Loucy (cell line): ENCODE measurements at regions not wholly inside any gene's neighbourhood (a gene's known extent, or its start where the extent isn't known, plus 50 kb on each side); places are given as distances from the start of the nearest gene placed in this dataset.

Experiments used
- H2AFZ ChIP-seq: fragments of 200-600 bp; sonication (generic); 2 replicates; pipeline ENCODE4 v1.6.0; 2016; ENCODE audit warnings: antibody characterized with exemption, mild to moderate bottlenecking, low read length, moderate library complexity
- H3F3A ChIP-seq: fragments of 200-600 bp; 2 replicates; pipeline ENCODE4 v1.6.0; 2016; ENCODE audit warnings: antibody characterized with exemption, low read depth, mild to moderate bottlenecking
- H3K27me3 ChIP-seq: fragments of 200-600 bp; sonication (generic); 2 replicates; pipeline ENCODE4 v1.6.1; 2014; ENCODE audit warnings: low read length, mild to moderate bottlenecking; ENCODE audit not compliant: insufficient read depth, poor library complexity, severe bottlenecking
- H3K36me3 ChIP-seq: fragments of 200-600 bp; sonication (generic); 2 replicates; pipeline ENCODE4 v1.6.1; 2016; ENCODE audit warnings: low read length; ENCODE audit not compliant: insufficient read depth
- H3K4me1 ChIP-seq: fragments of 200-600 bp; sonication (generic); 2 replicates; pipeline ENCODE4 v1.5.1; 2014; ENCODE audit warnings: low read length, mild to moderate bottlenecking; ENCODE audit not compliant: insufficient read depth, poor library complexity, severe bottlenecking
- H3K4me2 ChIP-seq: fragments of 200-600 bp; sonication (generic); 2 replicates; pipeline ENCODE4 v1.6.0; 2014; ENCODE audit warnings: antibody characterized with exemption, low read length, low read depth, mild to moderate bottlenecking; ENCODE audit not compliant: poor library complexity, severe bottlenecking
- H3K4me3 ChIP-seq: fragments of 200-600 bp; sonication (generic); 2 replicates; pipeline ENCODE4 v1.5.1; 2014; ENCODE audit warnings: low read length, mild to moderate bottlenecking, mixed read lengths; ENCODE audit not compliant: poor library complexity, severe bottlenecking
- H3K79me2 ChIP-seq: fragments of 200-600 bp; sonication (generic); 2 replicates; pipeline ENCODE4 v1.6.1; 2014; ENCODE audit warnings: low read length; ENCODE audit not compliant: insufficient read depth
- H3K9ac ChIP-seq: fragments of 200-600 bp; sonication (generic); 2 replicates; pipeline ENCODE4 v1.6.0; 2014; ENCODE audit warnings: mild to moderate bottlenecking, low read depth, low read length, moderate library complexity; ENCODE audit not compliant: poor library complexity, severe bottlenecking
- H3K9me2 ChIP-seq: fragments of 200-600 bp; sonication (generic); replicated peaks from 2 replicates; pipeline ENCODE4 v1.6.1; 2016; ENCODE audit warnings: low read depth, low read length, mixed read lengths
- H3K9me3 ChIP-seq: fragments of 200-600 bp; sonication (generic); 2 replicates; pipeline ENCODE4 v1.6.1; 2014; ENCODE audit warnings: mild to moderate bottlenecking, antibody characterized with exemption, low read length, low read depth; ENCODE audit not compliant: insufficient read depth
- H4K20me1 ChIP-seq: fragments of 200-600 bp; sonication (generic); 2 replicates; pipeline ENCODE4 v1.6.0; 2014; ENCODE audit warnings: antibody characterized with exemption, low read length, mild to moderate bottlenecking; ENCODE audit not compliant: insufficient read depth, poor library complexity, severe bottlenecking
- CTCF ChIP-seq: fragments of 200-600 bp; sonication (generic); conservative IDR thresholded peaks from 2 replicates; pipeline ENCODE4 v1.5.1; 2014; ENCODE audit warnings: mild to moderate bottlenecking, antibody characterized with exemption, low read length
- EZH2phosphoT487 ChIP-seq: fragments of 200-600 bp; IDR thresholded peaks from 2 replicates; pipeline ENCODE4 v1.6.1; 2018; ENCODE audit warnings: antibody characterized with exemption, mild to moderate bottlenecking, moderate library complexity, borderline replicate concordance

GRCh38 chr4:79685542-79685941 is 277.5 kb upstream of the GK2 start:
- no peak overlapping the region for H3K9ac ChIP-seq
- H4K20me1 ChIP-seq: no peaks in the 10 kb centered on the region
- TF ChIP-seq EZH2phosphoT487: no peak
- no peak for TF ChIP-seq CTCF
- H3K4me2 ChIP-seq: peak overlapping the region; percentile 1
- peak overlapping the region; percentile 37 for H2AFZ ChIP-seq
- H3K36me3 ChIP-seq: no peaks in the 10 kb centered on the region
- H3K4me3 ChIP-seq: no peak overlapping the region
- H3F3A ChIP-seq: no peaks in the 10 kb centered on the region
- no peaks in the 10 kb centered on the region for H3K9me3 ChIP-seq
- H3K27me3 ChIP-seq: no peaks in the 10 kb centered on the region
- no peaks in the 10 kb centered on the region for H3K79me2 ChIP-seq
- H3K4me1 ChIP-seq: peaks cover 15% of the 10 kb centered on the region
- H3K9me2 ChIP-seq: no peaks in the 10 kb centered on the region

GRCh38 chr4:79684516-79684915 is 276.5 kb upstream of the GK2 start:
- peaks cover 2% of the 10 kb centered on the region; the same call in 1 of the 2 replicates for H3F3A ChIP-seq

GRCh38 chr4:79682801-79683530 is 274.9 kb upstream of the GK2 start:
- peaks cover 39% of the 10 kb centered on the region for H3K4me1 ChIP-seq
- H3K4me3 ChIP-seq: no peak overlapping the region
- H3K36me3 ChIP-seq: no peaks in the 10 kb centered on the region
- no peaks in the 10 kb centered on the region for H4K20me1 ChIP-seq
- TF ChIP-seq CTCF (no peak), EZH2phosphoT487 (no peak)
- peaks cover 15% of the 10 kb centered on the region for H3F3A ChIP-seq
- no peak overlapping the region for H2AFZ ChIP-seq
- no peaks in the 10 kb centered on the region for H3K9me2 ChIP-seq
- H3K27me3 ChIP-seq: no peaks in the 10 kb centered on the region
- no peak overlapping the region for H3K9ac ChIP-seq
- H3K9me3 ChIP-seq: no peaks in the 10 kb centered on the region
- no peak overlapping the region for H3K4me2 ChIP-seq
- H3K79me2 ChIP-seq: no peaks in the 10 kb centered on the region

More at GRCh38 chr4:79684516-79684915, 276.5 kb upstream of the GK2 start:
- H3K79me2 ChIP-seq: no peaks in the 10 kb centered on the region
- H3K4me3 ChIP-seq: no peak overlapping the region
- TF ChIP-seq EZH2phosphoT487: no peak
- TF ChIP-seq CTCF: no peak
- H3K9me3 ChIP-seq: no peaks in the 10 kb centered on the region
- no peaks in the 10 kb centered on the region for H4K20me1 ChIP-seq
- H3K9me2 ChIP-seq: no peaks in the 10 kb centered on the region
- H3K9ac ChIP-seq: no peak overlapping the region
- H3K4me1 ChIP-seq: peaks cover 23% of the 10 kb centered on the region
- no peak overlapping the region for H3K4me2 ChIP-seq
- H3K36me3 ChIP-seq: no peaks in the 10 kb centered on the region
- peak overlapping the region; percentile 37; the same call in 1 of the 2 replicates for H2AFZ ChIP-seq
- no peaks in the 10 kb centered on the region for H3K27me3 ChIP-seq
